Ishikawa (cell line): ENCODE measurements at regions not wholly inside any gene's neighbourhood (a gene's known extent, or its start where the extent isn't known, plus 50 kb on each side); places are given as distances from the start of the nearest gene placed in this dataset.

ENCODE experiments used
- CEBPB ChIP-seq: IDR thresholded peaks from 2 replicates; pipeline ENCODE4 v1.6.1; 2012
- CREB1 ChIP-seq: IDR thresholded peaks from 2 replicates; pipeline ENCODE4 v1.6.1; 2012; ENCODE audit warnings: low read depth
- EGR1 ChIP-seq: IDR thresholded peaks from 2 replicates; pipeline ENCODE4 v1.6.1; 2012
- EP300 ChIP-seq: IDR thresholded peaks from 2 replicates; pipeline ENCODE4 v1.6.1; 2012; ENCODE audit warnings: borderline replicate concordance
- FOXM1 ChIP-seq: IDR thresholded peaks from 2 replicates; pipeline ENCODE4 v1.6.1; 2012; ENCODE audit warnings: low read depth, borderline replicate concordance
- NFIC ChIP-seq: IDR thresholded peaks from 2 replicates; pipeline ENCODE4 v1.6.1; 2012
- RAD21 ChIP-seq: IDR thresholded peaks from 2 replicates; pipeline ENCODE4 v1.6.1; 2012; ENCODE audit warnings: low read depth
- TAF1 ChIP-seq: IDR thresholded peaks from 2 replicates; pipeline ENCODE4 v1.6.1; 2012; ENCODE audit warnings: low read depth, mild to moderate bottlenecking
- TCF12 ChIP-seq: IDR thresholded peaks from 2 replicates; pipeline ENCODE4 v1.6.1; 2012; ENCODE audit warnings: low read depth
- TEAD4 ChIP-seq: IDR thresholded peaks from 2 replicates; pipeline ENCODE4 v1.6.1; 2012
- YY1 ChIP-seq: IDR thresholded peaks from 2 replicates; pipeline ENCODE4 v1.6.1; 2012; ENCODE audit warnings: low read depth
- ZBTB7A ChIP-seq: IDR thresholded peaks from 2 replicates; pipeline ENCODE4 v1.6.1; 2012; ENCODE audit warnings: low read depth
- TF ChIP-seq, protein P1 (sequence below): IDR thresholded peaks from 2 replicates; pipeline ENCODE4 v1.6.1; 2012; ENCODE audit warnings: low read depth, mild to moderate bottlenecking
- TF ChIP-seq, protein P2 (sequence below): IDR thresholded peaks from 2 replicates; pipeline ENCODE4 v1.6.1; 2012
- TF ChIP-seq, protein P3 (sequence below): IDR thresholded peaks from 2 replicates; pipeline ENCODE4 v1.6.1; 2012

DNA sequence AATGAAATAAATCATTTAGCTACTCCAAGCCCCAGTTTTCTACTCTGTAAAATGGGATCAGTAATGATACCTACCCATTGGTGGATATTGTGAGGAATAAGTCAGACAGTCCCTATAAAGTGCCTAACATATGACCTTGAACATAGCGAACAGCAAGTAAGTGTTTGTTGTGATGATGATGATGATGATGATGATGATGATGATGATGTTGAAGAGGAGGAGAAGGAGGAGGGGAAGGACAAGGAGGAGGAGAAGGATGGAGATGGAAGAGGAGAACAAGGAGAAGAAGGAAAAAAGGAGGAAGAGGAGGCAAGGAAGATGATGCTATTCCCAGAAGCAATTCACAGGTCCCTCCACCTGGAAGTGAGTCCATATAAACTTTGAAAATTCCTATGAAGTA is 264.3 kb downstream of the MAFB start:
- TF ChIP-seq TCF12 (no peak), EGR1 (no peak), YY1 (no peak), CEBPB (no peak), RAD21 (no peak), EP300 (no peak), CREB1 (no peak), TEAD4 (no peak), FOXM1 (no peak), TAF1 (no peak), NFIC (no peak)
- TF ChIP-seq, protein P1, sequence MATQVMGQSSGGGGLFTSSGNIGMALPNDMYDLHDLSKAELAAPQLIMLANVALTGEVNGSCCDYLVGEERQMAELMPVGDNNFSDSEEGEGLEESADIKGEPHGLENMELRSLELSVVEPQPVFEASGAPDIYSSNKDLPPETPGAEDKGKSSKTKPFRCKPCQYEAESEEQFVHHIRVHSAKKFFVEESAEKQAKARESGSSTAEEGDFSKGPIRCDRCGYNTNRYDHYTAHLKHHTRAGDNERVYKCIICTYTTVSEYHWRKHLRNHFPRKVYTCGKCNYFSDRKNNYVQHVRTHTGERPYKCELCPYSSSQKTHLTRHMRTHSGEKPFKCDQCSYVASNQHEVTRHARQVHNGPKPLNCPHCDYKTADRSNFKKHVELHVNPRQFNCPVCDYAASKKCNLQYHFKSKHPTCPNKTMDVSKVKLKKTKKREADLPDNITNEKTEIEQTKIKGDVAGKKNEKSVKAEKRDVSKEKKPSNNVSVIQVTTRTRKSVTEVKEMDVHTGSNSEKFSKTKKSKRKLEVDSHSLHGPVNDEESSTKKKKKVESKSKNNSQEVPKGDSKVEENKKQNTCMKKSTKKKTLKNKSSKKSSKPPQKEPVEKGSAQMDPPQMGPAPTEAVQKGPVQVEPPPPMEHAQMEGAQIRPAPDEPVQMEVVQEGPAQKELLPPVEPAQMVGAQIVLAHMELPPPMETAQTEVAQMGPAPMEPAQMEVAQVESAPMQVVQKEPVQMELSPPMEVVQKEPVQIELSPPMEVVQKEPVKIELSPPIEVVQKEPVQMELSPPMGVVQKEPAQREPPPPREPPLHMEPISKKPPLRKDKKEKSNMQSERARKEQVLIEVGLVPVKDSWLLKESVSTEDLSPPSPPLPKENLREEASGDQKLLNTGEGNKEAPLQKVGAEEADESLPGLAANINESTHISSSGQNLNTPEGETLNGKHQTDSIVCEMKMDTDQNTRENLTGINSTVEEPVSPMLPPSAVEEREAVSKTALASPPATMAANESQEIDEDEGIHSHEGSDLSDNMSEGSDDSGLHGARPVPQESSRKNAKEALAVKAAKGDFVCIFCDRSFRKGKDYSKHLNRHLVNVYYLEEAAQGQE = no peak
- TF ChIP-seq, protein P2, sequence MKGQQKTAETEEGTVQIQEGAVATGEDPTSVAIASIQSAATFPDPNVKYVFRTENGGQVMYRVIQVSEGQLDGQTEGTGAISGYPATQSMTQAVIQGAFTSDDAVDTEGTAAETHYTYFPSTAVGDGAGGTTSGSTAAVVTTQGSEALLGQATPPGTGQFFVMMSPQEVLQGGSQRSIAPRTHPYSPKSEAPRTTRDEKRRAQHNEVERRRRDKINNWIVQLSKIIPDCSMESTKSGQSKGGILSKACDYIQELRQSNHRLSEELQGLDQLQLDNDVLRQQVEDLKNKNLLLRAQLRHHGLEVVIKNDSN = no peak
- TF ChIP-seq, protein P3, sequence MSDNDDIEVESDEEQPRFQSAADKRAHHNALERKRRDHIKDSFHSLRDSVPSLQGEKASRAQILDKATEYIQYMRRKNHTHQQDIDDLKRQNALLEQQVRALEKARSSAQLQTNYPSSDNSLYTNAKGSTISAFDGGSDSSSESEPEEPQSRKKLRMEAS = no peak

DNA sequence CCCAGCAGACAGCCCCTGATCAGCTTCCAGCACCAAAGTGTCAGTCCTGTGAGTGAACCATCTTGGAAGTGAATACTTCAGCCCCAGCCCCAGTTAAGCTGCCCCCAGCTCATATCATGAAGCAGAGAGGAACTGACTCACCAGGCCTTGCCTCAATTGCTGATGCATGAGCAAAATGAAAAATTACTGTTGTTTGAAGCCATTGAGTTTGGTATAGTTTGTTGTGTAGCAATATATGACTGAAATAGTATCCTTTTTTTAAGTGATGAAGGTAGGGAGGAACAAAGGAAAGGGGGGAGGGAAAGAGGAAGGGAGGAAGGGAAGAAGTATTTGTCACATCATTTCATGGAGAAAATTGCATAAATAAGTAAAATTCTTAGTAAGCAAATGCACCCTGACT is 266.4 kb downstream of the MAFB start:
- TF ChIP-seq TCF12 (no peak), RAD21 (no peak), EGR1 (no peak), EP300 (no peak), TEAD4 (no peak)

DNA sequence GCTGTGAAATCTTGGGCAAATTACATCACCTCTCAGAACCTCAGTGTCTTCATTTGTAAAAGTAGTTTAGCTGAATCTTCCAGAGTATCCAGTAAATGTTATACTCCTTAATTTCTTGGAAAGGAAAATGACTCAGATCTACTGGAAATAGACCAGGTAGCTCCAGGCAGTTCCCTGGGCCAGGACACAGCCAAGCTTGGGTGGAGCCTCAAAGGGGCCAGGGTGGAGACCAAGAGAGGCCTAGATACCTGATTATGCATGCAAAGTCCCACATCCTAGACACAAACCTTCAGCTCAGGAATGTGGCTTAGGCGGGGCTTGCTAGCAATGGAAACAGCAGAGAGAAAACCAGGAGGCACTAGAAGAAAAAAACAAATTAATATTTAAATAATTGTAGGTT is 272.8 kb downstream of the MAFB start:
- TF ChIP-seq TEAD4 (no peak), TAF1 (no peak), TCF12 (no peak), ZBTB7A (no peak), CREB1 (no peak)

DNA sequence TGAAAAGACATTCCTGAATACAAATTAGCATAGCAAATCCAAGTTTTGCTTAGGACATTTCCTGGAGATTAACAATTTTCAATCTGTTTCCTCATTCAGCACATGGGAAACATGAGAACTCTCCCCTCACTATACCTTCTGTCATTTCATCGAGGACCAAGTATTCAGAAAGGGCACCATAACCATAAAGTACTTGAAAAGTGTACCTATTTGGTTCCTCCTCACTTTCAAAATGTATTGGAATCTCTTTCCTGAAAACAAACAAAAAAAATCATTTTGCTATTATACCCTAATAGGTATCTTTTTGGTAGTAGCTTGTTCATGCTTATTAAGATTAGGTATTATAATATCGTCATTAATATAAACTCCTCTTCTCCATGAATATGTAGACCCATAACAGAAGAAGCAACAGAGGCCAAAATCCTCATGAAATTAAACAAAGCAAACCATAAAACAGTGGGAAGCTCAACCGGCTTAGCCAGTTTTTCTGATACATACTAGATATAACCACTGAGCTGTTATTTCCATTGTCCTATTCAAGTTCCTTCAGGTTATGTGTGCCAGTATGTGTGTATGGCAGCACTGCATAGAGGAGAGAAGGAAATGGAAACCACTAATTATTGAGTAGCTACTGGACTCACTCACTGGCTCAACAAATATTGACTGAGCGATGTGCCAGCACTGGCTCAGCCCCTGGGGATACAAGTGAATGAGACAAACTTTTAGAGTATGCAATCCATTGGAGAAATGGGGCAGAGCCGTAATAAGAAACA is 274.0 kb downstream of the MAFB start:
- TF ChIP-seq TAF1 = no peak
- TF ChIP-seq ZBTB7A = no peak
- TF ChIP-seq EGR1 = no peak
- no peak for TF ChIP-seq CREB1

DNA sequence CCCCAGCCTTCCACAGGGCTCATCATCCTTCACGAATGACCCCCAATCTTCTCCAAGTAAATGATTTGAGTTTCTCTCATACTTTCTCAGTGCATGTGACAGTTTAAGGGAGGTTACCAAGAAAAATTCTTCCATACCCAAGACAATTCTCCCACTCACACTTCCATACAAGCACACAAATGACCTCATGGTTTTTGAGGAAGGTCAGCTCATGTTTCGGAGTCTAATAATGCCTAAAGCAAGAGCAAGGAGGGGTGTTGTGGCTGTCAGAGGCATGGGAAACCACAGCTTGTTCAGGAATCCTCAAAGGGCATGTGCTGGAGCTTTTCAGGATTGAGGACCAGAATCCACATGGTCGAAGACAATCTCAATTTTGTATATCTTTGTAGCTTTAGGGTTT is 279.0 kb downstream of the MAFB start:
- TF ChIP-seq RAD21 (no peak), NFIC (no peak), TAF1 (no peak), TEAD4 (no peak), ZBTB7A (no peak), YY1 (no peak), TCF12 (no peak), CEBPB (no peak), CREB1 (no peak), FOXM1 (no peak), EGR1 (no peak), EP300 (no peak)
- TF ChIP-seq, protein P3 = no peak
- TF ChIP-seq, protein P2 = no peak
- TF ChIP-seq, protein P1 = no peak

DNA sequence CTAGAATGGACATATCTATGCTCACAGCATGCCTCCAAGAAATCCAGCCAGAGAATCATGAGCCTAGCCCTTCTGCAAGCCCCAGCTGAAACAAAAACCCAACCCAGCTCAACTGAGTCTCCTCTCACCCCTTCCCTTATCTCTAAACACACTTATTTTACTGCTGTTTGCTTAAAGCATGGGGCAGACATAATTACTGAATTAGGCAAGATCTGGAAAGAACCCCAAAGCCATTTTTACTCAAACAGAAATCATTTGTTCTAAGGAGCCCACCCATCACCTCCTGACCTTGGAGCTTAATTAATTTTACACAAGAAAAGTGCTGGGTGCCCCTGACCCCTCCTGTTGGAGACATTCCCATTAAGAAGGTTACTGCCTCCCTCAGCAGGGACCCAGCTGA is 291.6 kb downstream of the MAFB start:
- no peak for TF ChIP-seq RAD21
- TF ChIP-seq EGR1 = no peak
- TF ChIP-seq EP300 = no peak
- no peak for TF ChIP-seq CEBPB
- no peak for TF ChIP-seq TEAD4
- no peak for TF ChIP-seq ZBTB7A
- TF ChIP-seq TAF1 = no peak
- no peak for TF ChIP-seq NFIC
- TF ChIP-seq, protein P3 = no peak
- TF ChIP-seq CREB1 = no peak
- TF ChIP-seq TCF12 = no peak
- TF ChIP-seq, protein P2 = no peak
- TF ChIP-seq, protein P1 = no peak
- TF ChIP-seq YY1 = no peak
